ENCODE measurements at regions not wholly inside any gene's neighbourhood (a gene's known extent, or its start where the extent isn't known, plus 50 kb on each side); places are given as distances from the start of the nearest gene placed in this dataset.
"Not testable (repeated sequence)": the region's sequence is repeated elsewhere in the genome, so short reads cannot be mapped to it uniquely, and the experiment has no call there.

GRCh38 chr5:159792180-159792579 lies 124.1 kb upstream of the ADRA1B start:
- FAIRE-seq, result no peak

- no peak for FAIRE-seq
Measured at GRCh38 chr5:159797261-159797970, 118.9 kb upstream of the ADRA1B start.

GRCh38 chr5:159799701-159800100 lies 116.6 kb upstream of the ADRA1B start:
- no peak for FAIRE-seq

GRCh38 chr5:159800131-159800840 lies 116.0 kb upstream of the ADRA1B start:
- no peak for FAIRE-seq

- FAIRE-seq, result no peak
Measured at GRCh38 chr5:159801303-159801702, 115.0 kb upstream of the ADRA1B start.

GRCh38 chr5:159802661-159803060 lies 113.6 kb upstream of the ADRA1B start:
- no peak for FAIRE-seq

- no peak for FAIRE-seq
Measured at GRCh38 chr5:159804121-159804520, 112.2 kb upstream of the ADRA1B start.

GRCh38 chr5:159805021-159805420 lies 111.3 kb upstream of the ADRA1B start:
- FAIRE-seq, result no peak

- not testable (repeated sequence) for FAIRE-seq
Measured at GRCh38 chr5:159807135-159807534, 109.1 kb upstream of the ADRA1B start.

- FAIRE-seq, result no peak
Measured at GRCh38 chr5:159807586-159807985, 108.7 kb upstream of the ADRA1B start.

GRCh38 chr5:159811712-159812111 lies 104.6 kb upstream of the ADRA1B start:
- no peak for FAIRE-seq

- FAIRE-seq, result not testable (repeated sequence)
Measured at GRCh38 chr5:159812759-159813158, 103.5 kb upstream of the ADRA1B start.

GRCh38 chr5:159814222-159814621 lies 102.1 kb upstream of the ADRA1B start:
- no peak for FAIRE-seq

GRCh38 chr5:159814805-159815585 lies 101.3 kb upstream of the ADRA1B start:
- no peak for FAIRE-seq

- no peak for FAIRE-seq
Measured at GRCh38 chr5:159817262-159818029, 98.8 kb upstream of the ADRA1B start.

- no peak for FAIRE-seq
Measured at GRCh38 chr5:159819591-159820411, 96.5 kb upstream of the ADRA1B start.

- FAIRE-seq, result no peak
Measured at GRCh38 chr5:159820692-159821091, 95.6 kb upstream of the ADRA1B start.

- no peak for FAIRE-seq
Measured at GRCh38 chr5:159821461-159821940, 94.8 kb upstream of the ADRA1B start.

- no peak for FAIRE-seq
Measured at GRCh38 chr5:159824188-159825161, 91.8 kb upstream of the ADRA1B start.

- no peak for FAIRE-seq
Measured at GRCh38 chr5:159825551-159826051, 90.7 kb upstream of the ADRA1B start.

Data from islet of Langerhans (tissue), 1 donor.